BLaER1 treated with 17β-estradiol and CSF1 and Interleukin-3, amounts not matched to agents 10 nM and 100 nM (cell line): ENCODE measurements at regions not wholly inside any gene's neighbourhood (a gene's known extent, or its start where the extent isn't known, plus 50 kb on each side); places are given as distances from the start of the nearest gene placed in this dataset.

Experiments
- H3K27ac ChIP-seq, 11 experiments: shearing (Covaris generic); formaldehyde crosslinking; 2 replicates each; pipeline ENCODE4 v1.8.1; 2022
- H3K27me3 ChIP-seq, 11 experiments: shearing (Covaris generic); formaldehyde crosslinking; 2 replicates each; pipeline ENCODE4 v1.8.1; 2022
- H3K36me3 ChIP-seq, 11 experiments: shearing (Covaris generic); formaldehyde crosslinking; 2 replicates each; pipeline ENCODE4 v1.8.1; 2022
- H3K4me1 ChIP-seq, 10 experiments: shearing (Covaris generic); formaldehyde crosslinking; 2 replicates each; pipeline ENCODE4 v1.8.1; 2022
- H3K4me2 ChIP-seq, 11 experiments: shearing (Covaris generic); formaldehyde crosslinking; 2 replicates each; pipeline ENCODE4 v1.8.1; 2022
- H3K4me3 ChIP-seq, 10 experiments: shearing (Covaris generic); formaldehyde crosslinking; 2 replicates each; pipeline ENCODE4 v1.8.1; 2022
- H3K9ac ChIP-seq, 11 experiments: shearing (Covaris generic); formaldehyde crosslinking; 2 replicates each; pipeline ENCODE4 v1.8.1; 2022
- H3K9me3 ChIP-seq, 11 experiments: shearing (Covaris generic); formaldehyde crosslinking; replicated peaks in 1 of 11; 2 replicates each; pipeline ENCODE4 v1.8.1; 2022
- H4K20me1 ChIP-seq, 11 experiments: shearing (Covaris generic); formaldehyde crosslinking; 2 replicates each; pipeline ENCODE4 v1.8.1; 2022
- Cebpa-rat ChIP-seq, 11 experiments: shearing (Covaris generic); IDR thresholded peaks; 2 replicates each; pipeline ENCODE4 v1.8.1; 2022

DNA sequence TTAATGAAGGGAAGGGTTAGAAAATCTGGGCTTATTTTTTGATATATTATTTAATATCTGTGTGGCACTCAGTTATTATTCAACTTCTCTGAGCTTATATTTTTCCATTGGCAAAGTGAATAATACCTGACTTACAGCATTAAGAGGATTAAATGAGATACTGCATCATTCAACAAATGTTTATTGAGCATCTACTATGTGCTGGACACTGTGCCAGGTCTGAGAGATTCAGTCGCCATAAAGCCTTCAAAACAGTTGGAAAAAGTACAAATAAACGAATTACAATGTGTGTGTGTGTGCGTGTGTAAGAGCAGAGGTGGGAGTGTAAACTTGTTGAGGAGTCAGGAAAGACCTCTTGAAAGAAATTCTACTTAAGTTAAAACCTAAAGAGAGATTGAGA is 87.9 kb upstream of the CD53 start:
- Histone ChIP-seq H3K9ac (no peak overlapping the region), H3K27me3 (no peaks in the 10 kb centered on the region), H3K4me2 (peak overlapping the region in 7 of 11 experiments; percentile 83 to 97 (median 94); a peak in 10 of 22 replicates), H3K4me1 (peaks cover 21 to 52% (median 42%) of the 10 kb centered on the region in 10 experiments), H3K27ac (peak overlapping the region in 4 of 11 experiments; percentile 85 to 93 (median 88); a peak in 5 of 22 replicates), H4K20me1 (no peaks in the 10 kb centered on the region), H3K4me3 (no peak overlapping the region), H3K36me3 (no peaks in the 10 kb centered on the region), H3K9me3 (peaks cover 11 to 18% (median 14%) of the 10 kb centered on the region in 11 experiments; a peak in 20 of 22 replicates)
- TF ChIP-seq Cebpa-rat (IDR thresholded peaks at IDR 0.05), result no peak

DNA sequence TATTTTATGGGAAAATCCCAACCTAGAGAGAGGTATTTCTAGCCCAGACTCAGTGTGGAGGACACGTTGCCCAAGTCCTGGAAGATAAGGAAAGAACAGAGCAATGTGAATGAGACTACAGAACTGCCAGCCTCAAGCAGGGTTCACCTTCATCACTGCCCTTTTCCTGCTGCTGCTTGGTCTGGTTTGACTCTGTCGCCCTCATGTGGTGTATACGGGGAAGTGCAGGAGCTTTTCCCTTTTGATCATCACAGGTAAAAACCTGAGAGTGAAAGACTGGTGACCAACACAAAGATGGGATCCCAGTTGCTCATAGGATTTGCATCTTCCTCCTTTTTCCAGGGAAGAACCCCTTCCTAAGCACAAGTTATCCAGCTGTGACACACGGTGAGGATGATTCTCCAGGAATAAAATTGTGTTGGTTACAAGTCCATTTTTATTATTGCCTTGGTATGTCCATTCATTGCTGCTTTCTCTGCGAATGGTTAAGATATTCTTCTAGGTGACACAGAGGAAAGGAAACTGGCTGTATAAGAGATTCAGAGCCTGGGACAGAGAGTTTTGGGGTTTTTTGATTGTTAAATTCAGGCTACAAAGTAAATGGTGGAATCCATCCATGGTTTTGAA is 89.5 kb upstream of the CD53 start:
- H3K36me3 ChIP-seq, result no peaks in the 10 kb centered on the region

DNA sequence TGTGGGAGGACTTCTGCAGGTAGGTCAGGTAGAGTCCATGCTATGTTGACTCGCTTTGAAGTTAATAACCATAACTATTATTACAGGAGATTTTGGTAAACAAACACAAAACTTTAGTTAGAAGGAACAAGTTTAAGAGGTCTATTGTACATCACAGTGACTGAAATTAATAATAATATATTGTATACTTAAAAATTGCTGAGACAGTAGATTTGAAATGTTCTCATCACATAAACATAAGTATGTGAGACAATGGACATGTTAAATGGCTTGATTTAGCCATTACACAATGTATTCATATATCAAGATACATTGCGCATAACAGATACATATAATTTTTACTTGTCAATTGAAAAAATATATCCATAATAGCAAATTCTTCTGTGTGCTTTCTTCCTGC is 91.4 kb upstream of the CD53 start:
- peaks cover 12 to 30% (median 23%) of the 10 kb centered on the region in 10 experiments for H3K4me1 ChIP-seq
- H3K4me2 ChIP-seq, result no peak overlapping the region
- no peak overlapping the region for H3K4me3 ChIP-seq

More for the DNA sequence above, 89.5 kb upstream of the CD53 start:
- Histone ChIP-seq H3K4me3 (no peak overlapping the region), H3K4me1 (peaks cover 29 to 48% (median 41%) of the 10 kb centered on the region in 10 experiments), H3K27ac (0 out of 22 replicates have a peak overlapping the region, but pooled peaks of 2 of the 11 experiments have one; percentile 10 to 93), H4K20me1 (no peaks in the 10 kb centered on the region), H3K27me3 (no peaks in the 10 kb centered on the region), H3K9ac (no peak overlapping the region), H3K4me2 (0 out of 22 replicates have a peak overlapping the region, but pooled peaks of 1 of the 11 experiments have one; percentile 3), H3K9me3 (peaks cover under 1 to 6% (median 3%) of the 10 kb centered on the region in 11 experiments; a peak in 19 of 22 replicates)
- no peak for TF ChIP-seq Cebpa-rat (IDR thresholded peaks at IDR 0.05)

DNA sequence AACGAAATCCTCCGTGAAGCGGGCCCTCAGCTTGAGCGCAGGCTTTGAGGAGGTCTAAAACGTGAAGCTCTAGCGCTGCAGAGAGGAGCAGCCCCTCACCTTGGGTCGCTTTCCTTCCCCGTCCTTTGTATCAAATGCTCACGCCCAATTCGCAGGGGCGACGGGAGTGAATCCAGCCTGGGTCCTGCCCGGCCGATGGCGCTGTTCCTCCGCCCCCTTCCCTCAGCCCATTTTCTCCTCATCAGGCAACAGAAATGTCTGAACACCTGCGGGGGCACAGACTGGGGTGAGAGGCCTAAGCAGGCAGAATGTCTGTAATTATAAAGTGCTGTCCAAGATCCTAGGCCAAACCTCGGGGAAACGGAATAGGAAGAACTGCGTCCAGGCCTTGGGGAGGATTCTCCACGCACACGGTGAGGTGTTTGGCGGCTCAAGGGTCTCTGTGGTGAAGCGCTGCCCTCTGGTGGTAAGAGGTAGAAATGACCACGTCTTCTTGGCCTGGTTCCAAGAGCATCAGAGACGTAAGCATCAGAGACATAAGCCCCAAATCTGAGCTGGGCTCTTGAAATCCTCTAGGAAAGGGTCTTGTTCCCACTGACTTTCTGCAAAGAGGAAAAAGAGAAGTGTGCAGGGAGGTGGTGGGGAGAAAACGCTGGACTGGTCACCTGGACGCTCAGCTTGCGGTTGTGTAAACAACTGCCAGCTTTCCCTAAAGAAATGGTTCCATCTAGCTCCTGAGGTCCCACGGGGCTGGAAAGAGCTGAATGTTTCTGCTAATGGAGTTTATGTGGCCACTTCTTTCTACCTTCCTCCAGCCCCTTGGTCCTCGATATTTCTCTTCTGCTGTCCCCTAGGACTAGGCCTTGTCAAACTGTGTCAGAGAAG is 92.1 kb upstream of the CD53 start:
- H3K27ac ChIP-seq, result no peak overlapping the region
- no peaks in the 10 kb centered on the region for H3K9me3 ChIP-seq
- H4K20me1 ChIP-seq, result no peaks in the 10 kb centered on the region
- no peaks in the 10 kb centered on the region for H3K27me3 ChIP-seq
- TF ChIP-seq Cebpa-rat (IDR thresholded peaks at IDR 0.05), result no peak
- no peaks in the 10 kb centered on the region for H3K36me3 ChIP-seq
- peak overlapping the region in 1 of 11 experiments; percentile 46; a peak in 1 of 22 replicates for H3K4me2 ChIP-seq
- no peak overlapping the region for H3K9ac ChIP-seq
- no peak overlapping the region for H3K4me3 ChIP-seq
- H3K4me1 ChIP-seq, result peaks cover 6 to 23% (median 16%) of the 10 kb centered on the region in 10 experiments; a peak in 19 of 20 replicates

More for the DNA sequence above, 91.4 kb upstream of the CD53 start:
- no peak for TF ChIP-seq Cebpa-rat (IDR thresholded peaks at IDR 0.05)
- Histone ChIP-seq H3K27ac (no peak overlapping the region), H3K9ac (no peak overlapping the region), H3K9me3 (no peaks in the 10 kb centered on the region), H3K36me3 (no peaks in the 10 kb centered on the region), H3K27me3 (no peaks in the 10 kb centered on the region), H4K20me1 (no peaks in the 10 kb centered on the region)

DNA sequence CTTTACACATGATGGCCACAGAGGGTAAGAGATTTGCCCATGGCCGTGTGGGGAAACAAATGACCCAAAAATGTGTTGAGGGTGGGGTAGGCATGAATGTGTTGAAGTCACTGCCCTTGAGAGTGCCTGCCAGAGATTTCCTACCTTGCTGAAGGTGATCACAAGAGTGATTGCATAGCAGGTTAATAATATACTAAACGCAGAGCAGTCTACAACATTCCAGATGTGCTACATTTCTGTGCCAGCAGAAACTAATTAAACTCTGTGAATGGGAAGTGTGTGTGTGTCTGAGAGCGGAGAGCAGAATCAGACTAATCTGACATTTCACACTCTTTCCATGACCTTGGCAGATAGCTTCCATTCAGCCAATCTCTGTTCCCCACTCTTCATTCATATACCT is 93.3 kb upstream of the CD53 start:
- H3K27me3 ChIP-seq, result no peaks in the 10 kb centered on the region

DNA sequence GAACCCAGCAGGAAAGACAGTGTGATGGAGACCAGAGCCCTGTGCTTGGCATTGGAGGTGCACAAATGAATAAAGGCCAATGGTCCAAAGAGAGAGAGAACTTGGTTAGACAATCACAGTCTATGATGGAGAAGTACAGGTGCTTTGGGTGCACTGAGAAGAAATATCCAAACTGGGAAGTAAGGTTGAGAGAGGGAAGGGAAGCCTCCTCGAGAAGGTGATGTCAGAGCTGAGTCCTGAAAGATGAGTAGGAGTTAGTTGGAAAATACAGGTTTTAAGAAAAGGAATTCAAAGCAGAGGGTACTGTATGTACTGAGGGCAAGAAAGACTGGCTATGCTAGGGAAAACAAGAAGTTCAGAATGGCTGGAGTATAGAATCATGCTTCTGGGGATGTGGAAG is 94.1 kb upstream of the CD53 start:
- H4K20me1 ChIP-seq, result no peaks in the 10 kb centered on the region
- H3K27me3 ChIP-seq, result no peaks in the 10 kb centered on the region
- no peak overlapping the region for H3K4me3 ChIP-seq
- H3K4me2 ChIP-seq, result peak overlapping the region in 1 of 11 experiments; percentile 33; a peak in 1 of 22 replicates
- H3K4me1 ChIP-seq, result peaks cover 0 to 12% (median 1%) of the 10 kb centered on the region in 10 experiments; a peak in 8 of 20 replicates
- H3K9ac ChIP-seq, result no peak overlapping the region
- no peaks in the 10 kb centered on the region for H3K9me3 ChIP-seq
- H3K27ac ChIP-seq, result no peak overlapping the region
- H3K36me3 ChIP-seq, result no peaks in the 10 kb centered on the region
- TF ChIP-seq Cebpa-rat (IDR thresholded peaks at IDR 0.05), result no peak

More for the DNA sequence above, 93.3 kb upstream of the CD53 start:
- Histone ChIP-seq H3K4me2 (no peak overlapping the region), H3K9me3 (no peaks in the 10 kb centered on the region), H3K36me3 (no peaks in the 10 kb centered on the region), H3K4me3 (no peak overlapping the region), H3K27ac (no peak overlapping the region), H4K20me1 (no peaks in the 10 kb centered on the region), H3K9ac (no peak overlapping the region), H3K4me1 (peaks cover 0 to 12% (median 8%) of the 10 kb centered on the region in 10 experiments; a peak in 13 of 20 replicates)
- no peak for TF ChIP-seq Cebpa-rat (IDR thresholded peaks at IDR 0.05)

DNA sequence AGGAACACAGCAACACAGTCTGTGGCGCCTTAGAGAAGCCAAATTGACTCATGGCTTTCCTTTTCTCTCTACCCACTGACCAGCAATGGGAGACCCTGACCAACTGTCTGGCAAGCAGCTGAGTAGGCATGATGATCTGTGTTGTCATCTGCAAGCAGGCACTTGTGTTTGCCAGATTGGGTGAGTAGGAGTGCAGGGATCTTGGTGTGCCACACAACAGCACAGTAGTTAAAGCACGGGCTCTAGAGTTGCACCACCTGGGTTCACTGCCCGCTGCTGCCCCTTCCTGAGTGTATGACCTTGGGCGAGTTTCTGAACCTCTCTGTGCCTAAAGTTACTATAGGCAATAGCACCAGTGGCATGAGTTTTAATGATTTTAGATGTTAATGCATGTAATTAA is 95.7 kb upstream of the CD53 start:
- no peak for TF ChIP-seq Cebpa-rat (IDR thresholded peaks at IDR 0.05)
- Histone ChIP-seq H3K9ac (no peak overlapping the region), H3K27me3 (no peaks in the 10 kb centered on the region), H3K27ac (no peak overlapping the region), H3K4me2 (no peak overlapping the region), H3K4me1 (peaks cover 0 to 12% (median under 1%) of the 10 kb centered on the region in 10 experiments; a peak in 6 of 20 replicates), H3K4me3 (no peak overlapping the region), H3K9me3 (0 out of 22 replicates have a peak, but pooled peaks cover 0 to 1% (median 0%) of the 10 kb centered on the region in 11 experiments), H4K20me1 (no peaks in the 10 kb centered on the region), H3K36me3 (no peaks in the 10 kb centered on the region)

DNA sequence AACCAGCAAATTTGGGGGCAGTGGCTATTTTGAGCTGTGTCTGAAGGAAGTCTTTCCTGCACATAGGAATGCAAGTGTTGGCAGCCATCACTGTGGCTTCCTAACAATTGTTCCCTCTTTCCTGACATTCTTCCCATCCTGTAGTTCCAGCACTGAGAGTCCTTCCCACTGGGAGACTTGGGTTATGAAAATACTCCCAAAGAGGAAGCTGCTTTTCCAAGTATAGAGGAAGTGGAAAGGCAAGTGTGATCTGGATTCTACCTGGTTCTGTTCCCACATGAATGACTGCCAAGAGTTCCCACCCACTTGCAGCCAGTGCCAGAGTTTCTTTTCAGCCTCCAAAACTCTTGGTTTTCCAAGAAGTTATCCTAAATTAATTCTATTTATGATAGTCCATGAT is 98.5 kb upstream of the CD53 start:
- Histone ChIP-seq H3K9me3 (peaks cover 0 to 7% (median 0%) of the 10 kb centered on the region in 11 experiments; a peak in 3 of 22 replicates), H3K4me3 (no peak overlapping the region), H3K9ac (no peak overlapping the region), H3K4me1 (peaks cover 0 to 10% (median 2%) of the 10 kb centered on the region in 10 experiments; a peak in 6 of 20 replicates), H4K20me1 (no peaks in the 10 kb centered on the region), H3K27ac (no peak overlapping the region), H3K4me2 (no peak overlapping the region), H3K27me3 (no peaks in the 10 kb centered on the region), H3K36me3 (no peaks in the 10 kb centered on the region)
- no peak for TF ChIP-seq Cebpa-rat (IDR thresholded peaks at IDR 0.05)

DNA sequence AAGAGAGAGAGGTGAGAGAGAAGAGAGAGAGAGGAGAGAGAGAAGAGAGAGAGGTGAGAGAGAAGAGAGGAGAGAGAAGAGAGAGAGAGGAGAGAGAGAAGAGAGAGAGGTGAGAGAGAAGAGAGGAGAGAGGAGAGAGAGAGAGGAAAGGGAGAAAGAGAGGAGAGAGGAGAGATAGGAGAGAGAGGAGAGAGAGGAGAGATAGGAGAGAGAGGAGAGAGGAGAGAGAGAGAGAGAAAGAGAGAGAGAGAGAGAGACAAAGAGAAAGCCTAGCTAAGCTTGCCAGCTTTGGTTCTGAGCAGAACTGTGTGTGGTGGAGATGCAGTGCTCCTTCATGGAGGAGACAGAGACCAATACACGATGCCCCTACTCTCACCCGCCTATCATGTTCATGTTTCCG is 99.1 kb upstream of the KCNA3 start:
- Histone ChIP-seq H3K4me3 (no peak overlapping the region), H3K4me1 (peaks cover 0 to 5% (median 2%) of the 10 kb centered on the region in 10 experiments; a peak in 6 of 20 replicates), H3K27me3 (no peaks in the 10 kb centered on the region), H3K36me3 (no peaks in the 10 kb centered on the region), H3K4me2 (no peak overlapping the region), H3K27ac (no peak overlapping the region), H4K20me1 (no peaks in the 10 kb centered on the region), H3K9ac (no peak overlapping the region), H3K9me3 (peaks cover 0 to 7% (median 0%) of the 10 kb centered on the region in 11 experiments; a peak in 3 of 22 replicates)
- TF ChIP-seq Cebpa-rat (IDR thresholded peaks at IDR 0.05), result no peak
